ENCODE measurements at regions not wholly inside any gene's neighbourhood (a gene's known extent, or its start where the extent isn't known, plus 50 kb on each side); places are given as distances from the start of the nearest gene placed in this dataset.

- TF ChIP-seq CTCF (IDR thresholded peaks at IDR 0.05; ENCODE audit: low read length) (no peak), EZH2 (optimal IDR thresholded peaks at IDR 0.05; ENCODE audit: low read depth, low read length) (no peak)
These were observed 283.4 kb downstream of the GPR37 start for GRCh38 chr7:124482229-124482628.

All from MM.1S (cell line).